Transverse colon (tissue), 3 donors: ENCODE measurements at regions not wholly inside any gene's neighbourhood (a gene's known extent, or its start where the extent isn't known, plus 50 kb on each side); places are given as distances from the start of the nearest gene placed in this dataset.

Experiments used
- POLR2A ChIP-seq: fragments of 450-650 bp; IDR thresholded peaks from one replicate; pipeline ENCODE4 v1.6.1; 2016; ENCODE audit warnings: antibody characterized with exemption, mild to moderate bottlenecking, moderate library complexity
- TF ChIP-seq, protein P1 (sequence below), 5 experiments: fragments of 200-600 bp in 3 of 5; fragments of 450-650 bp in 2 of 5; sonication (generic) in 3 of 5; IDR thresholded peaks; 1 replicate in 2 of 5; 2 replicates in 3 of 5; pipeline ENCODE4 v1.5.1; 2016 to 2017; ENCODE audit warnings: antibody characterized with exemption in 5 of 5, inconsistent platforms in 3 of 5, mild to moderate bottlenecking in 2 of 5, moderate library complexity in 1 of 5

DNA sequence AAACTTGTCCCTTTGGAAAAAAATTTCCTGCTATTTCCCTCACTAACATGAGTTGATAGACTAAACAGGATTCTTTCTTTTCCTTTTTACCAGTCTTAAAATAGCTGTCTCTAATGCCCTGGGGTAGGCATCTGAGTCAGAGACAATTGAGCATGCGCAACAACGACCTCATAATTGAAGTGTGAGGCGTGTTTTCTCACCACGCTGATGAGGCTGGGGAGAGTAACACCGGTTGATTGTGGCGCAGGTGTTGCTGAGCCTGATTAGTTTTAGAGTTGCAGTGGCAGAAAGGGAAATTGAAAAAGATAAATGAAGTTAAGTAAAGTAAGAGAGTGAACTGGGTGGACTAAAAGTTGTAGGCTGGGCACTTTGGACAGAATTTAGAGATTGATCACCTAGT is 213.7 kb downstream of the TLR4 start:
- TF ChIP-seq, protein P1, sequence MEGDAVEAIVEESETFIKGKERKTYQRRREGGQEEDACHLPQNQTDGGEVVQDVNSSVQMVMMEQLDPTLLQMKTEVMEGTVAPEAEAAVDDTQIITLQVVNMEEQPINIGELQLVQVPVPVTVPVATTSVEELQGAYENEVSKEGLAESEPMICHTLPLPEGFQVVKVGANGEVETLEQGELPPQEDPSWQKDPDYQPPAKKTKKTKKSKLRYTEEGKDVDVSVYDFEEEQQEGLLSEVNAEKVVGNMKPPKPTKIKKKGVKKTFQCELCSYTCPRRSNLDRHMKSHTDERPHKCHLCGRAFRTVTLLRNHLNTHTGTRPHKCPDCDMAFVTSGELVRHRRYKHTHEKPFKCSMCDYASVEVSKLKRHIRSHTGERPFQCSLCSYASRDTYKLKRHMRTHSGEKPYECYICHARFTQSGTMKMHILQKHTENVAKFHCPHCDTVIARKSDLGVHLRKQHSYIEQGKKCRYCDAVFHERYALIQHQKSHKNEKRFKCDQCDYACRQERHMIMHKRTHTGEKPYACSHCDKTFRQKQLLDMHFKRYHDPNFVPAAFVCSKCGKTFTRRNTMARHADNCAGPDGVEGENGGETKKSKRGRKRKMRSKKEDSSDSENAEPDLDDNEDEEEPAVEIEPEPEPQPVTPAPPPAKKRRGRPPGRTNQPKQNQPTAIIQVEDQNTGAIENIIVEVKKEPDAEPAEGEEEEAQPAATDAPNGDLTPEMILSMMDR (IDR thresholded peaks at IDR 0.05): no peak
- TF ChIP-seq POLR2A: no peak
